DMS79 treated with DMSO at 0.1 percent for 48 hours (cell line): ENCODE measurements at regions not wholly inside any gene's neighbourhood (a gene's known extent, or its start where the extent isn't known, plus 50 kb on each side); places are given as distances from the start of the nearest gene placed in this dataset.
"Not testable (repeated sequence)": the region's sequence is repeated elsewhere in the genome, so short reads cannot be mapped to it uniquely, and the experiment has no call there.

Source experiments
- DNase-seq: peaks from one replicate; lab custom pipeline; 2025; lab: John Stamatoyannopoulos, UW

GRCh38 chr6:167709776-167710336 lies 116.9 kb upstream of the AFDN start:
- DNase-seq = not testable (repeated sequence)

- DNase-seq = no peak
Measured at GRCh38 chr6:167710363-167710920, 116.3 kb upstream of the AFDN start.

- DNase-seq = no peak
Measured at GRCh38 chr6:167711211-167711610, 115.5 kb upstream of the AFDN start.

- DNase-seq = no peak
Measured at GRCh38 chr6:167711768-167712730, 114.7 kb upstream of the AFDN start.

GRCh38 chr6:167712731-167713475 lies 113.8 kb upstream of the AFDN start:
- no peak for DNase-seq

- DNase-seq = no peak
Measured at GRCh38 chr6:167714152-167714551, 112.6 kb upstream of the AFDN start.

GRCh38 chr6:167717455-167717854 lies 109.3 kb upstream of the AFDN start:
- DNase-seq = no peak

- no peak for DNase-seq
Measured at GRCh38 chr6:167717867-167718266, 108.8 kb upstream of the AFDN start.

GRCh38 chr6:167719920-167720319 lies 106.8 kb upstream of the AFDN start:
- no peak for DNase-seq

GRCh38 chr6:167720456-167721285 lies 106.0 kb upstream of the AFDN start:
- DNase-seq = no peak

GRCh38 chr6:167721291-167721690 lies 105.4 kb upstream of the AFDN start:
- no peak for DNase-seq

GRCh38 chr6:167722634-167723309 lies 103.9 kb upstream of the AFDN start:
- DNase-seq = no peak

- DNase-seq = no peak
Measured at GRCh38 chr6:167726043-167726621, 100.6 kb upstream of the AFDN start.

- DNase-seq = no peak
Measured at GRCh38 chr6:167730441-167730840, 96.3 kb upstream of the AFDN start.

GRCh38 chr6:167731216-167731615 lies 95.5 kb upstream of the AFDN start:
- DNase-seq = no peak

- DNase-seq = no peak
Measured at GRCh38 chr6:167731731-167732422, 94.8 kb upstream of the AFDN start.

GRCh38 chr6:167733740-167734661 lies 92.7 kb upstream of the AFDN start:
- no peak for DNase-seq

- DNase-seq = no peak
Measured at GRCh38 chr6:167734662-167735083, 92.0 kb upstream of the AFDN start.
